Subcutaneous abdominal adipose tissue (tissue), 5 donors: ENCODE measurements at regions not wholly inside any gene's neighbourhood (a gene's known extent, or its start where the extent isn't known, plus 50 kb on each side); places are given as distances from the start of the nearest gene placed in this dataset.

Source experiments
- H3K27ac ChIP-seq: one replicate; pipeline ENCODE4 v1.7.0; 2013; ENCODE audit warnings: low read depth, mild to moderate bottlenecking, inconsistent platforms, low read length, moderate library complexity
- H3K27me3 ChIP-seq, 5 donors: one replicate each; pipeline ENCODE4 v1.7.0; 2013; ENCODE audit warnings: low read length in 5 of 5, inconsistent platforms in 1 of 5; ENCODE audit not compliant: control insufficient read depth in 5 of 5, insufficient read depth in 4 of 5
- H3K36me3 ChIP-seq, 5 donors: one replicate each; pipeline ENCODE4 v1.7.0; 2013; ENCODE audit warnings: low read length in 5 of 5; ENCODE audit not compliant: control insufficient read depth in 5 of 5, insufficient read depth in 5 of 5
- H3K4me1 ChIP-seq, 5 donors: one replicate each; pipeline ENCODE4 v1.7.0; 2013; ENCODE audit warnings: low read length in 5 of 5, mild to moderate bottlenecking in 3 of 5, moderate library complexity in 1 of 5; ENCODE audit not compliant: control insufficient read depth in 5 of 5, insufficient read depth in 5 of 5
- H3K4me3 ChIP-seq, 5 donors: one replicate each; pipeline ENCODE4 v1.7.0; 2013; ENCODE audit warnings: low read length in 5 of 5, low read depth in 1 of 5
- H3K9ac ChIP-seq, 5 donors: one replicate each; pipeline ENCODE4 v1.7.0; 2013; ENCODE audit warnings: low read length in 5 of 5, mild to moderate bottlenecking in 4 of 5, moderate library complexity in 3 of 5
- H3K9me3 ChIP-seq, 5 donors: one replicate each; pipeline ENCODE4 v1.7.0; 2013; ENCODE audit warnings: low read length in 5 of 5; ENCODE audit not compliant: control insufficient read depth in 5 of 5
- donor health status: healthy.
- donor health status: healthy.
- donor health status: healthy.
- donor health status: healthy.
- donor health status: healthy.

GRCh38 chr11:23519194-23519593 lies 658.9 kb upstream of the CCDC179 start:
- no peaks in the 10 kb centered on the region for H3K27me3 ChIP-seq
- no peak overlapping the region for H3K4me3 ChIP-seq
- H3K9me3 ChIP-seq: no peaks in the 10 kb centered on the region
- H3K4me1 ChIP-seq: no peaks in the 10 kb centered on the region
- no peaks in the 10 kb centered on the region for H3K36me3 ChIP-seq
- no peak overlapping the region for H3K27ac ChIP-seq
- no peak overlapping the region for H3K9ac ChIP-seq

DNA sequence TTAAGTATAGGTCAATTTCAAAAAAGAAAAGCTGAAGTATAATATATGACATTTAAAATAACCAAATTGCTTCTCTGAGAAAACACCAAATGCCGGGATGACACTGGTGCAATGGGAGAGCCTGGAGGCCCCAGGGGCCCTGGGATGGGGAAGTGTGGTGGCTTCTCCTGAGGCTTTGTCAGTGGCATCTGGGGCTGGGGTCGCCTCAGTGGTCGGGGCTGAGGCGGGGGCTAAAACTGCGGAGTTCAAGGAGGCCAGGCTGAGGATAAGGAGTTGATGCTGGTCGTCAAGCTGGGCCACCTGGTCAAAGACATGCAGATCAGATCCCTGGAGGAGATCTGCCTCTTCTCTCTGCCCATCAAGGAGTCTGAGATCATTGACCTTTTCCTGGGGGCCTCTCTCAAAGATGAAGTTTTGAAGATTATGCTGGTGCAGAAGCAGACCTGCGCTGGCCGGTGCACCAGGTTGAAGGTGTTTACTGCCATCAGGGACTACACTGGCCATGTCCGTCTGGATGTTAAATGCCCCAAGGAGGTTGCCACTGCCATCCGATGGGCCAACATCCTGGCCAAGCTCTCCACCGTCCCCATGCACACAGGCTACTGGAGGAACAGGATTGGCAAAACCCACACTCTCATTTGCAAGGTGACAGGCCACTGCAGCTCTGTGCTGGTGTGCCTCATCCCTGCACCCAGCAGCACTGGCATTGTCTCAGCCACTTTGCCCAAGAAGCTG lies 660.1 kb upstream of the CCDC179 start:
- no peak overlapping the region for H3K4me3 ChIP-seq
- H3K27ac ChIP-seq: no peak overlapping the region
- H3K4me1 ChIP-seq: no peaks in the 10 kb centered on the region
- no peaks in the 10 kb centered on the region for H3K27me3 ChIP-seq
- no peak overlapping the region for H3K9ac ChIP-seq
- no peaks in the 10 kb centered on the region for H3K9me3 ChIP-seq
- H3K36me3 ChIP-seq: no peaks in the 10 kb centered on the region

DNA sequence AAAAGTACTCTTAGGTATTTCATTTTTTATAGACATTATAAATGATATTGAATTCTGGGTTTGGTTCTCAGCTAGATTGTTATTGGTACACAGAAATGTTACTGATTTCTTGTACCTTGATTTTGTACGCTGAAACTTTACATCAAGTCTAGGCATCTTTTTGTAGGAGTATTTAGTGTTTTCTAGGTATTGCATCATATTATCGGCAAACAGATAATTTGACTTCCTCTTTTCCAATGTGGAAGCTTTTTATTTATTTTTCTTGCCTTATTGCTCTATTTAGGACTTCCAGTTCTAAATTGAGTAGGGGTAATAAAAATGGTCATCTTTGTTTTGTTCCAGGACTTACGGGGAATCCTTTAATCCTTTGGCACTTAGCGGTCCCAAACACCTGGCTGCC lies 676.6 kb upstream of the CCDC179 start:
- Histone ChIP-seq H3K9me3 (peaks cover 0 to 3% (median 0%) of the 10 kb centered on the region in 5 donors), H3K9ac (no peak overlapping the region), H3K27me3 (no peaks in the 10 kb centered on the region), H3K4me3 (no peak overlapping the region), H3K4me1 (peaks cover 0 to 5% (median 3%) of the 10 kb centered on the region in 5 donors), H3K27ac (no peak overlapping the region), H3K36me3 (no peaks in the 10 kb centered on the region)

- H3K9ac ChIP-seq: no peak overlapping the region
- peaks cover 0 to 3% (median 0%) of the 10 kb centered on the region in 5 donors for H3K9me3 ChIP-seq
- no peak overlapping the region for H3K4me3 ChIP-seq
- H3K36me3 ChIP-seq: no peaks in the 10 kb centered on the region
- no peak overlapping the region for H3K27ac ChIP-seq
- H3K27me3 ChIP-seq: no peaks in the 10 kb centered on the region
- peaks cover 0 to 5% (median 3%) of the 10 kb centered on the region in 5 donors for H3K4me1 ChIP-seq
These were observed 679.3 kb upstream of the CCDC179 start for GRCh38 chr11:23539556-23539955.

DNA sequence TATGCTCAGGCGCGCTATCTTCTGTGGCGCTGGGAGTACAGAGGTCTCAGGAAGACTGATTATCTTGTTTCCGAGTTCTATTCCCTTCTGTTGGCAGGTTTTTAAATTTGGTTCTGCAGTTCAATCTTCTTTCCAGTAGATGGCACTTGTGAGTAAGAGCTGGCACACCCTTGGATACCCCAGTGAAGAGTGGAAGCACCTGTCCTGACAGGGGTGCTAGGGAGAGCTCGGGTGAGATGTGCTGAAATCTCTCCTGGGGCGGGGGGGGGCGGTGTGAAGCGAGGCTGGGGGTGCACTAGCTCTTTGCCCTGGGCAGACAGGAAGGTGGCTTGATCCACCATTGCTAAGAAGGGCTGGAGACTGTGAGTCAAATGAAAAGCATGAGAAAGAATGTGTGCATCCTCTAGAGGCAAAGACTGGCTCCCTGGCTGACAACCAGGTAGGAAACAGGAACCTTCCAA lies 679.9 kb upstream of the CCDC179 start:
- H3K27me3 ChIP-seq: no peaks in the 10 kb centered on the region
- peaks cover 0 to 5% (median 3%) of the 10 kb centered on the region in 5 donors for H3K4me1 ChIP-seq
- H3K9me3 ChIP-seq: peaks cover 0 to 3% (median 0%) of the 10 kb centered on the region in 5 donors
- no peak overlapping the region for H3K4me3 ChIP-seq
- no peak overlapping the region for H3K9ac ChIP-seq
- H3K36me3 ChIP-seq: no peaks in the 10 kb centered on the region
- H3K27ac ChIP-seq: no peak overlapping the region

DNA sequence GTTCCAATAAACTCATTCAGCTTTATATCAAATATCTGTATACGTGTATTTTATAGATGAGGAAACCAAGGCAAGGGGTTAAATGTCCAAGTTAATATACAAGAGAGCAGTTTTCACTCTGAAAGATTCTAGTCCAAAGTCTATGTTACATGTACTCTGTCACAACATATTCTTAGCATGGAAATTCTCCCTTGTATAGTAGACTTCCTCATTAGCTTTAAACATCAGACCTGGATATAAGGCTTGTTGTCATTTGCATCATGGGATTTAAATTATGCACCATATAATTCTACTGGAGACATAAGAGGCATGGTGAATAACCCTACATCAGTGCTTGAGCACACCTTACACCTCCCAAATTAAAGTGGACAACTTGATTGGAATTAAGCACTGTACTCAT lies 681.9 kb upstream of the CCDC179 start:
- H3K27me3 ChIP-seq: no peaks in the 10 kb centered on the region
- H3K36me3 ChIP-seq: no peaks in the 10 kb centered on the region
- H3K4me1 ChIP-seq: peaks cover 0 to 5% (median 3%) of the 10 kb centered on the region in 5 donors
- H3K27ac ChIP-seq: no peak overlapping the region
- H3K9ac ChIP-seq: no peak overlapping the region
- peaks cover 0 to 1% (median 0%) of the 10 kb centered on the region in 5 donors for H3K9me3 ChIP-seq
- no peak overlapping the region for H3K4me3 ChIP-seq

- Histone ChIP-seq H3K27ac (no peak overlapping the region), H3K36me3 (no peaks in the 10 kb centered on the region), H3K4me3 (no peak overlapping the region), H3K9me3 (no peaks in the 10 kb centered on the region), H3K9ac (no peak overlapping the region), H3K4me1 (peaks cover 0 to 5% (median 3%) of the 10 kb centered on the region in 5 donors), H3K27me3 (no peaks in the 10 kb centered on the region)
These were observed 682.5 kb upstream of the CCDC179 start for GRCh38 chr11:23542816-23543215.

DNA sequence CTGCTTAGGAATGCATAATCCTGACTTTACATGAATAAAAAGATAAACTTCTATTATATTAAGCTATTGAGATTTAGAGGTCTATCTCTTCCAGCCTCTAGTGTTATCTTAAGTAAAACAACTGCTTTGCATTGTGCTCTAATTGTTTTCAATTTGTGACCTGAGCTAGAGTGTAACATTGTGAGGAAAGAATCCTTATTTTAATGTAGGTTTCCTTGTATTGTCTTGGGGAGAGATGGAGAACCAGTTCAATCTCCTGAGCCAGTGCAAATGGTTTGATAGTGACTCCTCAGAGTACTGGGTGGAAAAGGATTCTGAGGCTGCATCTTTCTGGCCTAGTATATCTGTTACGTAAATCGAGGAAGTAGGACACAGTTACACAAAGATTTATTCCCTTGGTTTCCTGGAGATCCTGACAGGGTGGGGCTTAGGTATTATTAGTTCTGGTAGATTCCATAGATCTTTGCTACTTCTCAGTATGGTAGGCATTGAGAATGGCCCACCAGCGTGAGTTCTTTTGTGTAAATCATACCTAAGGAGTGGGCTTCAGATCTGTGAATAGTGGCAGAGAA lies 683.5 kb upstream of the CCDC179 start:
- Histone ChIP-seq H3K27ac (no peak overlapping the region), H3K36me3 (no peaks in the 10 kb centered on the region), H3K4me3 (no peak overlapping the region), H3K9ac (no peak overlapping the region), H3K4me1 (peaks cover 0 to 5% (median 3%) of the 10 kb centered on the region in 5 donors), H3K27me3 (no peaks in the 10 kb centered on the region), H3K9me3 (no peaks in the 10 kb centered on the region)

- Histone ChIP-seq H3K4me3 (no peak overlapping the region), H3K27ac (no peak overlapping the region), H3K36me3 (no peaks in the 10 kb centered on the region), H3K9me3 (no peaks in the 10 kb centered on the region), H3K4me1 (peaks cover 0 to 4% (median 0%) of the 10 kb centered on the region in 5 donors), H3K27me3 (no peaks in the 10 kb centered on the region), H3K9ac (no peak overlapping the region)
These were observed 691.4 kb upstream of the CCDC179 start for GRCh38 chr11:23551706-23552105.

DNA sequence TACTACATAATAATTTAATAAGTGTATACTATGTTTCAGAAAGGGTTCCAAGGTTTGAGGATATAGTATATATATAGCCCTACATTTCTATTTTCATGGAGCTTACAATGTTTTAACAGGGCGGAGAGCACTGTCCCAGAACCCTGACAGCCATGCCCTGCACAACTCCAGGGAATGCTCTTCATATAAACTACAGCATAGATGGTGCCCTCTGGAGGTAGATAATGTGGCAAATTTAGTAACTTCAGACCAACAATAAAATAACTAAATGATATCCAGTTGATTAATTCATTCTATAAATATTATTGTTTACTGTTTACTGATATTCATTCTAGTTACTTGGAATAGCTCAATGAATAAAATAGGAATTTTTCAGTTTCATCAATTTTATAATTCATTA lies 693.7 kb upstream of the CCDC179 start:
- H3K4me1 ChIP-seq: peaks cover 0 to 4% (median 0%) of the 10 kb centered on the region in 5 donors
- H3K36me3 ChIP-seq: no peaks in the 10 kb centered on the region
- no peak overlapping the region for H3K9ac ChIP-seq
- H3K4me3 ChIP-seq: no peak overlapping the region
- H3K27ac ChIP-seq: no peak overlapping the region
- H3K27me3 ChIP-seq: no peaks in the 10 kb centered on the region
- no peaks in the 10 kb centered on the region for H3K9me3 ChIP-seq
